GM12878 (cell line): ENCODE measurements at regions not wholly inside any gene's neighbourhood (a gene's known extent, or its start where the extent isn't known, plus 50 kb on each side); places are given as distances from the start of the nearest gene placed in this dataset.

Experiments used
- ATAC-seq: fragments of 200-7000 bp; cut with Tn5 transposase; 3 replicates; pipeline ENCODE4 v1.9.1; 2020; ENCODE audit warnings: mild to moderate bottlenecking, moderate library complexity
- BruUV-seq: library from RNA; stranded (reverse); fragments of 400-500 nt; replicated peaks from 2 replicates; lab custom pipeline; 2021; lab: Mats Ljungman, UMichigan
- CTCF ChIA-PET: fragments of 300-600 bp; sonication (Branson Sonifier 250); formaldehyde crosslinking; extraction: SDS; loops from one replicate; lab custom pipeline; 2021; ENCODE audit warnings: inconsistent platforms; lab: Yijun Ruan, JAX
- POLR2A ChIA-PET: fragments of 350-600 bp; formaldehyde crosslinking; extraction: SDS; loops from one replicate; lab custom pipeline; 2021; ENCODE audit warnings: inconsistent platforms; lab: Charles Lee
- RAD21 ChIA-PET: fragments of 300-600 bp; sonication (Branson Sonifier 250); formaldehyde crosslinking; loops from one replicate; lab custom pipeline; 2023; ENCODE audit warnings: antibody characterized with exemption; ENCODE audit not compliant: unreplicated experiment; lab: Charles Lee
- SMC1A ChIA-PET: fragments of 300-600 bp; sonication (Branson Sonifier 250); formaldehyde crosslinking; loops from one replicate; lab custom pipeline; 2023; ENCODE audit not compliant: unreplicated experiment, uncharacterized antibody; lab: Charles Lee
- DNase-seq: peaks from one replicate; pipeline ENCODE4 v3.0.0-alpha.2; 2011; ENCODE audit warnings: low read depth, low spot score
- FAIRE-seq: peaks from 3 replicates; lab custom pipeline; 2011; peaks lifted over from hg19 to GRCh38; lab: Jason Lieb, UNC
- H2AFZ ChIP-seq: 2 replicates; pipeline ENCODE4 v1.6.0; 2011; ENCODE audit warnings: low read depth, low read length, control low read depth; ENCODE audit not compliant: control insufficient read depth
- H3K27ac ChIP-seq: 2 replicates; pipeline ENCODE4 v1.5.1; 2011; ENCODE audit warnings: control low read depth; ENCODE audit not compliant: control insufficient read depth, insufficient read depth
- H3K27me3 ChIP-seq, 2 experiments: replicated peaks in 1 of 2; 2 replicates each; pipeline versions ENCODE4 v1.6.0 to v1.6.1; 2011; ENCODE audit warnings: low read length in 1 of 2; ENCODE audit not compliant: control insufficient read depth in 2 of 2, insufficient read depth in 2 of 2
- H3K36me3 ChIP-seq, 2 experiments: 2 replicates each; pipeline ENCODE4 v1.5.1; 2011; ENCODE audit warnings: low read length in 1 of 2; ENCODE audit not compliant: control insufficient read depth in 2 of 2, insufficient read depth in 2 of 2
- H3K4me1 ChIP-seq: 2 replicates; pipeline ENCODE4 v1.6.1; 2011; ENCODE audit warnings: mild to moderate bottlenecking, low read length, moderate library complexity, mixed read lengths; ENCODE audit not compliant: control insufficient read depth, insufficient read depth
- H3K4me2 ChIP-seq: 2 replicates; pipeline ENCODE4 v1.6.0; 2011; ENCODE audit warnings: control low read depth; ENCODE audit not compliant: control insufficient read depth, insufficient read depth
- H3K4me3 ChIP-seq: fragments of 200-600 bp; sonication (generic); 2 replicates; pipeline ENCODE4 v1.5.1; 2016
- H3K79me2 ChIP-seq: 2 replicates; pipeline ENCODE4 v1.6.0; 2011; ENCODE audit warnings: low read length; ENCODE audit not compliant: control insufficient read depth, insufficient read depth
- H3K9ac ChIP-seq: 2 replicates; pipeline ENCODE4 v1.8.0; 2011; ENCODE audit warnings: low read length, control low read depth, mixed read lengths; ENCODE audit not compliant: control insufficient read depth, insufficient read depth
- H3K9me3 ChIP-seq: replicated peaks from 3 replicates; pipeline ENCODE4 v1.5.1; 2011; ENCODE audit warnings: mild to moderate bottlenecking, low read length; ENCODE audit not compliant: control insufficient read depth, insufficient read depth
- H4K20me1 ChIP-seq: 2 replicates; pipeline ENCODE4 v1.6.0; 2011; ENCODE audit not compliant: control insufficient read depth, insufficient read depth
- BCL3 ChIP-seq: IDR thresholded peaks from 2 replicates; pipeline ENCODE4 v1.6.1; 2011; ENCODE audit warnings: borderline replicate concordance, low read depth, mild to moderate bottlenecking, moderate library complexity, low read length; ENCODE audit not compliant: insufficient read depth, poor library complexity, severe bottlenecking
- BRCA1 ChIP-seq: IDR thresholded peaks from 2 replicates; pipeline ENCODE4 v1.6.1; 2011; ENCODE audit warnings: low read depth, low read length, improper control_type of control experiment
- CBFB ChIP-seq: IDR thresholded peaks from 2 replicates; pipeline ENCODE4 v1.6.1; 2016; ENCODE audit warnings: antibody characterized with exemption, low read depth
- CBX3 ChIP-seq: fragments of 200-600 bp; sonication (generic); IDR thresholded peaks from 2 replicates; pipeline ENCODE4 v1.6.1; 2016; ENCODE audit warnings: low read depth, borderline replicate concordance
- CHD4 ChIP-seq: fragments of 200-600 bp; sonication (generic); IDR thresholded peaks from 2 replicates; pipeline ENCODE4 v1.6.1; 2016; ENCODE audit warnings: mild to moderate bottlenecking
- ETV6 ChIP-seq, 2 experiments: fragments of 450-650 bp in 1 of 2; IDR thresholded peaks in 1 of 2; conservative IDR thresholded peaks in 1 of 2; 2 replicates each; pipeline ENCODE4 v1.6.1; 2014; ENCODE audit warnings: antibody characterized with exemption in 1 of 2, borderline replicate concordance in 1 of 2, low read depth in 1 of 2, mild to moderate bottlenecking in 1 of 2, moderate library complexity in 1 of 2
- GATAD2B ChIP-seq: fragments of 450-650 bp; conservative IDR thresholded peaks from 2 replicates; pipeline ENCODE4 v1.6.1; 2017; ENCODE audit warnings: low read depth, mild to moderate bottlenecking, moderate library complexity
- MEF2A ChIP-seq: IDR thresholded peaks from 2 replicates; pipeline ENCODE4 v1.6.1; 2011; ENCODE audit warnings: low read depth, mild to moderate bottlenecking, low read length, moderate library complexity; ENCODE audit not compliant: insufficient read depth
- NR2C2 ChIP-seq: IDR thresholded peaks from 2 replicates; pipeline ENCODE4 v1.6.1; 2011; ENCODE audit warnings: borderline replicate concordance, low read depth; ENCODE audit not compliant: control insufficient read depth, insufficient read length
- REST ChIP-seq: IDR thresholded peaks from 2 replicates; pipeline ENCODE4 v1.6.1; 2012; ENCODE audit warnings: mild to moderate bottlenecking, low read depth, low read length
- SMAD5 ChIP-seq: IDR thresholded peaks from 2 replicates; pipeline ENCODE4 v1.6.1; 2016; ENCODE audit warnings: antibody characterized with exemption, low read depth
- TAF1 ChIP-seq: IDR thresholded peaks from 2 replicates; pipeline ENCODE4 v1.6.1; 2011; ENCODE audit warnings: mild to moderate bottlenecking, low read depth, low read length, borderline replicate concordance
- ZNF217 ChIP-seq: fragments of 450-650 bp; IDR thresholded peaks from 2 replicates; pipeline ENCODE4 v1.6.1; 2017; ENCODE audit warnings: antibody characterized with exemption, mild to moderate bottlenecking
- WGBS: methylation state at CpG from one replicate; pipeline ENCODE4 v1.1.6; 2016; ENCODE audit warnings: low lambda C conversion rate; ENCODE audit not compliant: insufficient replicate concordance, insufficient coverage; ENCODE audit errors: missing lambda C conversion rate; 5-methylcytosine and 5-hydroxymethylcytosine counted together
- in situ Hi-C: fragments of 300-500 bp; cut with MboI; formaldehyde crosslinking; loops from 9 replicates; pipeline ENCODE4 v1.14.3; 2018; ENCODE audit warnings: mixed read lengths
- intact Hi-C: fragments of 100-400 bp; cut with micrococcal nuclease; formaldehyde crosslinking; loops from one replicate; pipeline ENCODE4 v1.14.2; 2022; ENCODE audit not compliant: unreplicated experiment
- TF ChIP-seq, protein P1 (sequence below): fragments of 450-650 bp; IDR thresholded peaks from 2 replicates; pipeline ENCODE4 v1.6.1; 2017; ENCODE audit warnings: mild to moderate bottlenecking, moderate library complexity
- TF ChIP-seq, protein P2 (sequence below): IDR thresholded peaks from 2 replicates; pipeline ENCODE4 v1.6.1; 2012; ENCODE audit warnings: low read length, inconsistent platforms

DNA sequence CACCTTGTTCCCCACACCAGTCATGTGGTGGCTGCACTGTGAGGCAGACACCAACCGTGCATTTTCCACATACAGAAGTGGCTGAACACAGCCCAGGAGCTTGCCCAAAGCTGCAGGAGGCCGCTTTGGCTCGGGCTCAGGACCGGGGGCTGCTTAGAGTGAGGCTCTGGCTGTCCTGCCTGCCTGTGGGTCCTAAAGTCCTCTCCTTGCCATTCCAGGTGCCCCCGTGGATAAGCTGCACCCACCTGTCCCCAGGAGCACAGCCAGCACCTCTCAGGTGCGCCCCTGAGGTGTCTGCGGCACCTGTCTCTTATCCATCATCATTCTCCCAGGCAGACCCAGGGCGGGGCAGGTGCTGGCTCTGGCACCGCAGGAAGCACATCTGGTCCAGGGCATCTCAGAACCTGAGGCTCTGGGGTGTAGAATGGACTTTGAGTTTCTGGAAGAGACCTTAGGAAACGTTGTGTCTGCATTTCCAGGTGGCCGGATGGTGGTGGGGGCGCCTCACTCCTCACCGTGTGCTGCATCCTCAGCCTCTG is 180.5 kb upstream of the ZNF469 start:
- RAD21 ChIA-PET, result no interaction called here
- Histone ChIP-seq H4K20me1 (no peaks in the 10 kb centered on the region), H3K79me2 (no peaks in the 10 kb centered on the region), H3K4me3 (no peak overlapping the region), H3K4me2 (no peak overlapping the region), H3K27me3 (no peaks in the 10 kb centered on the region), H3K9me3 (no peaks in the 10 kb centered on the region), H3K4me1 (no peaks in the 10 kb centered on the region), H3K36me3 (no peaks in the 10 kb centered on the region), H3K9ac (no peak overlapping the region), H2AFZ (no peak overlapping the region), H3K27ac (no peak overlapping the region)
- BruUV-seq, result no TSS peak
- FAIRE-seq, result no peak
- SMC1A ChIA-PET, result no interaction called here
- intact Hi-C loops, result no loop called here
- CTCF ChIA-PET, result no interaction called here
- ATAC-seq, result no peak
- POLR2A ChIA-PET, result no interaction called here
- in situ Hi-C loops, result no loop called here
- WGBS, result 56% methylated on average over 13 of the region's 13 CpGs
- no peak for DNase-seq
- TF ChIP-seq TAF1 (no peak), BCL3 (no peak), SMAD5 (no peak), ZNF217 (no peak), GATAD2B (no peak), CBFB (no peak), CHD4 (no peak), MEF2A (no peak), BRCA1 (no peak), CBX3 (no peak), NR2C2 (no peak), REST (no peak), ETV6 (conservative IDR thresholded peaks at IDR 0.05 in 1 of 2, IDR thresholded peaks at IDR 0.05 in 1 of 2; ENCODE audit: borderline replicate concordance in 1 of 2, low read depth in 1 of 2) (no peak)
- TF ChIP-seq, protein P1, sequence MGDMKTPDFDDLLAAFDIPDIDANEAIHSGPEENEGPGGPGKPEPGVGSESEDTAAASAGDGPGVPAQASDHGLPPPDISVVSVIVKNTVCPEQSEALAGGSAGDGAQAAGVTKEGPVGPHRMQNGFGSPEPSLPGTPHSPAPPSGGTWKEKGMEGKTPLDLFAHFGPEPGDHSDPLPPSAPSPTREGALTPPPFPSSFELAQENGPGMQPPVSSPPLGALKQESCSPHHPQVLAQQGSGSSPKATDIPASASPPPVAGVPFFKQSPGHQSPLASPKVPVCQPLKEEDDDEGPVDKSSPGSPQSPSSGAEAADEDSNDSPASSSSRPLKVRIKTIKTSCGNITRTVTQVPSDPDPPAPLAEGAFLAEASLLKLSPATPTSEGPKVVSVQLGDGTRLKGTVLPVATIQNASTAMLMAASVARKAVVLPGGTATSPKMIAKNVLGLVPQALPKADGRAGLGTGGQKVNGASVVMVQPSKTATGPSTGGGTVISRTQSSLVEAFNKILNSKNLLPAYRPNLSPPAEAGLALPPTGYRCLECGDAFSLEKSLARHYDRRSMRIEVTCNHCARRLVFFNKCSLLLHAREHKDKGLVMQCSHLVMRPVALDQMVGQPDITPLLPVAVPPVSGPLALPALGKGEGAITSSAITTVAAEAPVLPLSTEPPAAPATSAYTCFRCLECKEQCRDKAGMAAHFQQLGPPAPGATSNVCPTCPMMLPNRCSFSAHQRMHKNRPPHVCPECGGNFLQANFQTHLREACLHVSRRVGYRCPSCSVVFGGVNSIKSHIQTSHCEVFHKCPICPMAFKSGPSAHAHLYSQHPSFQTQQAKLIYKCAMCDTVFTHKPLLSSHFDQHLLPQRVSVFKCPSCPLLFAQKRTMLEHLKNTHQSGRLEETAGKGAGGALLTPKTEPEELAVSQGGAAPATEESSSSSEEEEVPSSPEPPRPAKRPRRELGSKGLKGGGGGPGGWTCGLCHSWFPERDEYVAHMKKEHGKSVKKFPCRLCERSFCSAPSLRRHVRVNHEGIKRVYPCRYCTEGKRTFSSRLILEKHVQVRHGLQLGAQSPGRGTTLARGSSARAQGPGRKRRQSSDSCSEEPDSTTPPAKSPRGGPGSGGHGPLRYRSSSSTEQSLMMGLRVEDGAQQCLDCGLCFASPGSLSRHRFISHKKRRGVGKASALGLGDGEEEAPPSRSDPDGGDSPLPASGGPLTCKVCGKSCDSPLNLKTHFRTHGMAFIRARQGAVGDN, result no peak
- TF ChIP-seq, protein P2, sequence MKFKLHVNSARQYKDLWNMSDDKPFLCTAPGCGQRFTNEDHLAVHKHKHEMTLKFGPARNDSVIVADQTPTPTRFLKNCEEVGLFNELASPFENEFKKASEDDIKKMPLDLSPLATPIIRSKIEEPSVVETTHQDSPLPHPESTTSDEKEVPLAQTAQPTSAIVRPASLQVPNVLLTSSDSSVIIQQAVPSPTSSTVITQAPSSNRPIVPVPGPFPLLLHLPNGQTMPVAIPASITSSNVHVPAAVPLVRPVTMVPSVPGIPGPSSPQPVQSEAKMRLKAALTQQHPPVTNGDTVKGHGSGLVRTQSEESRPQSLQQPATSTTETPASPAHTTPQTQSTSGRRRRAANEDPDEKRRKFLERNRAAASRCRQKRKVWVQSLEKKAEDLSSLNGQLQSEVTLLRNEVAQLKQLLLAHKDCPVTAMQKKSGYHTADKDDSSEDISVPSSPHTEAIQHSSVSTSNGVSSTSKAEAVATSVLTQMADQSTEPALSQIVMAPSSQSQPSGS, result no peak
